Upper lobe of left lung (tissue), 4 donors: ENCODE measurements at regions not wholly inside any gene's neighbourhood (a gene's known extent, or its start where the extent isn't known, plus 50 kb on each side); places are given as distances from the start of the nearest gene placed in this dataset.

Source experiments
- EP300 ChIP-seq, 4 donors: sonication (generic); formaldehyde crosslinking; IDR thresholded peaks; one replicate each; pipeline ENCODE4 v1.5.1; 2017; ENCODE audit warnings: antibody characterized with exemption in 4 of 4, control low read depth in 2 of 4
- POLR2A ChIP-seq, 4 donors: fragments of 450-650 bp; IDR thresholded peaks; one replicate each; pipeline ENCODE4 v1.5.1; 2016 to 2017; ENCODE audit warnings: antibody characterized with exemption in 4 of 4, mild to moderate bottlenecking in 2 of 4
- POLR2AphosphoS5 ChIP-seq, 2 donors: sonication (generic); formaldehyde crosslinking; IDR thresholded peaks; one replicate each; pipeline ENCODE4 v1.5.1; 2017; ENCODE audit warnings: antibody characterized with exemption in 2 of 2

- TF ChIP-seq POLR2AphosphoS5 (IDR thresholded peaks at IDR 0.05): no peak
- TF ChIP-seq POLR2A (IDR thresholded peaks at IDR 0.05): no peak
- no peak for TF ChIP-seq EP300 (IDR thresholded peaks at IDR 0.05)
Observed at GRCh38 chr18:28916456-28916855, 739.5 kb upstream of the CDH2 start.
